Activated CD4-positive, alpha-beta T cell treated with anti-CD3 and anti-CD28 coated beads, Interleukin-2, amount 50 U/mL, for 1 hour (primary cell): ENCODE measurements at regions not wholly inside any gene's neighbourhood (a gene's known extent, or its start where the extent isn't known, plus 50 kb on each side); places are given as distances from the start of the nearest gene placed in this dataset.

Source experiments
- DNase-seq: peaks from one replicate; pipeline ENCODE4 v3.0.0-alpha.2; 2020

- no peak for DNase-seq
Measured at GRCh38 chr1:4916610-4917009, 262.2 kb downstream of the AJAP1 start.

- no peak for DNase-seq
Measured at GRCh38 chr1:4915154-4915553, 260.7 kb downstream of the AJAP1 start.

- no peak for DNase-seq
Measured at GRCh38 chr1:4908486-4908885, 254.1 kb downstream of the AJAP1 start.

- DNase-seq: no peak
Measured at GRCh38 chr1:4894566-4894965, 240.2 kb downstream of the AJAP1 start.

GRCh38 chr1:4880626-4881025 is 226.2 kb downstream of the AJAP1 start:
- no peak for DNase-seq

GRCh38 chr1:4877426-4877825 is 223.0 kb downstream of the AJAP1 start:
- DNase-seq: no peak

GRCh38 chr1:4871373-4871772 is 217.0 kb downstream of the AJAP1 start:
- no peak for DNase-seq

- DNase-seq: no peak
Measured at GRCh38 chr1:4868521-4868920, 214.1 kb downstream of the AJAP1 start.

- DNase-seq: no peak
Measured at GRCh38 chr1:4856396-4856795, 202.0 kb downstream of the AJAP1 start.

- no peak for DNase-seq
Measured at GRCh38 chr1:4854367-4854766, 200.0 kb downstream of the AJAP1 start.

GRCh38 chr1:4853904-4854303 is 199.5 kb downstream of the AJAP1 start:
- DNase-seq: no peak

- DNase-seq: no peak
Measured at GRCh38 chr1:4851385-4852065, 197.1 kb downstream of the AJAP1 start.

GRCh38 chr1:4848431-4848830 is 194.0 kb downstream of the AJAP1 start:
- DNase-seq: no peak

- no peak for DNase-seq
Measured at GRCh38 chr1:4847711-4848110, 193.3 kb downstream of the AJAP1 start.
